HG02623 (cell line): ENCODE measurements at regions not wholly inside any gene's neighbourhood (a gene's known extent, or its start where the extent isn't known, plus 50 kb on each side); places are given as distances from the start of the nearest gene placed in this dataset.

Experiments used
- ATAC-seq: cut with Tn5 transposase; IDR thresholded peaks from one replicate; pipeline ENCODE4 v1.9.1; 2021; ENCODE audit warnings: moderate library complexity; ENCODE audit not compliant: unreplicated experiment

DNA sequence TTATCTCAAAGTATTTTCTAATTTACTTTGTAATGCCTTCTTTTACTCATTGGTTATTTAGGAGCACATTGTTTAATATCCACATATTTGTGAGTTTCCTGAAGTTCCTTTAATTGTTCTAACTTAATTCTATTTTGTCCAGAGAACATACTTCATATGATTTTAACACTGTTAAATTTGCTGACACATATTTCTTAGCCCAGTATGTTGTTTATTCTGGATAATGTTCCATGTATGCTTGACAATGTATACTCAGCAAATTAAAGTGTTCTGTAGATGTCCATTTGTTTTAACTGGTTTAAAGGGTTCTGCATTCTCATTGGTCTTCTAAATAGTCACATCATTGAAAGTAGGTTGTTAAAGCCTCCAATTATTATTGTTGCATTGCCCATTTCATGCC is 643.7 kb upstream of the NR5A2 start:
- no peak for ATAC-seq

DNA sequence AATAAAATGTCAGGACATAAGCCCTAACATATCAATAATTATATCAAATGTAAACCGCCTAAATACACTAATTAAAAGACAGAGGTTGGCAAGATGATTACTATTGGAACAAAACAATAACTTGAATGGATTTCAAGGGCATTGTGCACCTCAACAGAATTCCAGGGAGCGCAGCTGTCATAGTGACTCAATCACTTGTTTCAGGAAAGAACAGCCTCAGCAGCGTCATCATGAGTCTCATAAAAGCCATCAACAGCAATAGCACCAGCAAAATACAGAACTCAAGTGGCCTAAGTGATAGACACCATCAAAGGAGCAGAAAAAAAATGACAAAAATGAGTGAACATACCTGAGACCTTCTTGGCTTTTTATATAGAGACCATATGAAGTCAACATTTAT is 632.7 kb upstream of the NR5A2 start:
- no peak for ATAC-seq

GRCh38 chr1:199396456-199396855 is 631.1 kb upstream of the NR5A2 start:
- ATAC-seq = no peak

GRCh38 chr1:199399996-199400724 is 627.4 kb upstream of the NR5A2 start:
- peak; percentile 67 for ATAC-seq

DNA sequence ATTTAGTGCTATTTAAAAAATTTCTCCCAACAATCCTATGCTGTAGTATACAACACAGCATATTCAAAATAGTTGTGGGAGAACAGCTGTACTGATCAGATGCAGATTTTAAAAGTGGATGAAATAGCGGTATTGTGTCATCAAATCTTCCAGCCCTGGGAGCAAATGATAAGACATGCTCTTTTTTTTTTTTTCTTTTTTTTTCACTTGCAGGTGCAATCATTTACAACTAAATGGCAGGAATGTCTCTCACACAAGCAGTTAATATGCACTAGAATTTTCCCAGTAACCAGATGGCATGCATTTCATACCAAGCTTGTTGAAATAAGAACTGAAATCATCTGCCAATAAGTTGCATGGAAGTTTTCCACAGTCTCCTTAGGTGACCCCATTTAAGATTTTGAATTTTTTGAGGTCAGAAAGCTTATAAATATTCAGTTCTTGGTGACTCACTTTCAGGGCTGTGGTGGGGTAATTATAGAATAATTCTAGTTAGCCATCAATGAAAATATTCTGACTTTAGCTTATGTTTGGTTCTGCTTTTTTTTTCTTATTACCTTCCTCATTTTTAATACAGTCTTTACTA is 623.9 kb upstream of the NR5A2 start:
- ATAC-seq = no peak

GRCh38 chr1:199404191-199404590 is 623.3 kb upstream of the NR5A2 start:
- no peak for ATAC-seq

DNA sequence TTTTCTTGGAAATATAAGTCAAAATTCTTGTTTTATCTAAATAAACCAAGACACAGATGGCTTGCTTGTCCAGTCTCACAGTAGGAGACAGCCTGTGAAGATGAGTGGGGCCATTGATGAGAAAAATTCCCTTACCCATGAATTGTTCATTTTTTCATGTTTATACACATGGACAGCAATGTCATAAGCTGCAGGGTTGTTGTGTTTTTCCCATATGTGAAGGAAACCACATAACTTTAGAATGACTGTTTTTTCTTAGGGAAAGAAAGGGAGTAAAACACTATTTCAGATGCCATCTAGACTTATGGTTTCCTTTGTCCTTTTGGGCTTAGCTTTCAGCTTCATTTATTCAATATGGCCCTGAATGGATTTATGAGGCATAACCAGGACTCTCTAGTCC is 622.5 kb upstream of the NR5A2 start:
- no peak for ATAC-seq

GRCh38 chr1:199405634-199406196 is 621.8 kb upstream of the NR5A2 start:
- no peak for ATAC-seq

DNA sequence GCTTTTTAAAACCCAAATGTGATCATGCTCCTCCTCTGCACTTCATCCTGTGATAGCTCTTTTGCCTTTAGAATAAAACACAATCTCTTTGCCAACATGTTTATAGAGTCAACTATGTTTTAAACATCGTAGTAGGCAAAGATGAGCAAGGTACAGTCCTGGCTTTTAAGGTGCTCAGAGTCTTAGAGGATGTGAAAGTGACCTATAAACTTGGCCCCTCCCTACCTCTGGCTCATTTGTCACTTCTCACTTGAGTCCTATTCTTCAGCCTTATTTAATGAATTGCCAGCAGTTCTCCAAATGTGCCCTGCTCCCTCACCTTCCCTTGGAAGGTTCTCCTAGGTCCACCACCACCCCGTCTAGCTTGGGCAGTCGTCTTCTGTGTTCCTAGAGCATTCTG is 617.0 kb upstream of the NR5A2 start:
- ATAC-seq = no peak

DNA sequence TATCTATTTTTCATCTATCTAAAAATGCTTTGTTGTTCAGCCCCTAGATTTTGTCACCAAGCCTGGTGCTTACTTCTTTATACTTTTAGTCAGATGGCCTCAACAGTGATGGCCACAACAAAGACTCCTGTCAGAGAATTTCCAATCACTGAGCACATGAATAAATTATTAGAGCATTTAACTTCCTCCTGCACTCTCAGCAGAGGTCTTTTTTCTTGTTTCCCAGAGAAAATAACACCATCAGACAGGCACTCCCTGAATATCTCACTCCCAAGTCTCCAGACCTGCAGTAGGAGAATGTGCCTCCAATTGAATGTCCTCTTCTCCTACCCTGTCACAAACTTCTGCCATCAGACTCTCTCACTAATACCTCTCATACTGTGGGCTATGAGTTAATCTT is 616.0 kb upstream of the NR5A2 start:
- ATAC-seq = no peak

- ATAC-seq = no peak
These were observed 605.3 kb upstream of the NR5A2 start for GRCh38 chr1:199422206-199422605.

GRCh38 chr1:199447906-199448305 is 579.6 kb upstream of the NR5A2 start:
- no peak for ATAC-seq

DNA sequence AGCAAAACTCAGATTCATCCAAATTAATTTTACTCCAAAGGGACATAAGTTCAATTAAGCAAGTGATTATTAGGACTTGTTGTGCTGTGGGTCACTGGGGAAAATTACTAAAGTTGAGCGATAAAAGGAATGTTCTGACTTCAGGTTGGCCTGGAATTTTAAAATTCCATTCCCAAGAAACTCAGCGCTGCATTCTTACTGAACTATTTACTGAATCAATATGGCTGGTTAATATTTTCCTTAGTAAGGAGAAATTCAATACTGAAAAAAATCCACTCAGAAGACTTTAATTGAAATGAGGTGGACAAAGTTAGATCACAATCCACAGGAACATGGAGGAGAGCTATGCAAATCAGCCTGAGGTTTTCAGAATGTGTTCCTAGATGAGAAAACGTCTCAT is 578.9 kb upstream of the NR5A2 start:
- ATAC-seq = no peak

DNA sequence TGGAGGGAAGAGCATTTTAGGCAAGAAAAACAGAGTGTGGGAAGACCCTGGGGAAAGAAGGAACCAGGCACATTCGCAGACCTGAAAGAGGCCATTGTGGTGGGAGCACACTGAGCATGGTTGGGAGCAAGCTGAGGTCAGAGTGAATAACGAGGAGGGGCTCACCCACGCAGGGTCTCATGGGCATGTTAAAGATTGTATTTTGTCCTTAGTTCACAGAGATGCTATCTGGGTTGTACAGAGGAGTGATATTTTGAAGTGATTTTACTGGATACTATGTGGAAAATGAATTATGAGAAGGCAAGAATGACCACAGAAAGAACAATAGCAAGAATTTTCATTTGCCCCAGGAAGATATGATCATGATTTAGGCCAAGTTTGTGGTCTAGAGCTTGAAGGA is 578.3 kb upstream of the NR5A2 start:
- ATAC-seq = no peak

- ATAC-seq = no peak
These were observed 577.8 kb upstream of the NR5A2 start for GRCh38 chr1:199449681-199450080.

- ATAC-seq = no peak
These were observed 574.9 kb upstream of the NR5A2 start for GRCh38 chr1:199452627-199453026.

GRCh38 chr1:199453723-199454122 is 573.8 kb upstream of the NR5A2 start:
- ATAC-seq = no peak

- no peak for ATAC-seq
These were observed 566.6 kb upstream of the NR5A2 start for GRCh38 chr1:199460933-199461332.

DNA sequence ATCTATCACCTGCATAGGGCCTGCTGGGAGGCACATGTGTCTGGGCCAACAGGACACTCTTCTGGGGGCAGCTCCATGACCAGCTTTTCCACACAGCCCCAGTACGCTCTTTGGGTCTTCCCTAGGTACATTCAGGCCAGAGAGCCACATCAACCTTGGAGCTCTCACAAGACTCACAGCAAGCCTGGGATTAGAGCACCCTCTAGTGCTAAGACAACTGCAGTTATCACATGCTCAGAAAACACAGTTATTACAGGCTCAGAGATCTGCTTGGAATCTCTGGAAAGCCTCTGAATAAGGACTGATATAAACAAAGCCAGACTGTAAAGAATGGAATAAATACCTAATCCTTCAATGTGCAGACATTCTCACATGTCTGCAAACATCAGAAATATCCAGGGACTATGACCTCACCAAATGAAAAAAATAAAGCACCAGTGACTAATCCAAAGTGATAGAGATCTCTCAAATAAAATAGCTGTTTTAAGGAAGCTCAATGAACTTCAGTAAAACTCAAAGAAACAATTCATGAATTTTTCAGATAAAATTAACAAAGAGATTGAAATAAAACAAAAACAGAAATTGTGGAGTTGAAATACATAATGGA is 563.9 kb upstream of the NR5A2 start:
- peak; percentile 69 for ATAC-seq

DNA sequence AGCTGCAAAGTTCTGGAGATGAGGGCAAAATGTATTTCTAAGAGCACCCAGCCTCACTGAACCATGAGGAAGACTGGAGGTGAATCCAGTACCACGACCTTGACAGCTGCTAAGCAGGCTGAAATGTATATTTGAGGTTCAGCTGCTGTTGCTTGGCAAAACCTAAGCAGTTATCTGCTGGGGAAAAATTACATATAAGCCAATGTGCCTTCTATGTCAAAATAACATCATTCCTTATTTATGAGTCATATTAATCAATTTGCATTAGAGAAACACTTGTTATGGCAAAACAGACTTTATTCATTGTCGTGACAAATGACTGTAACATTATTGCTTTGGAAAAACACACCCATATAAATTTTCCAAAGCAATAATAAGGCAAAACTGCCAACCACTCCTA is 560.5 kb upstream of the NR5A2 start:
- ATAC-seq = no peak

DNA sequence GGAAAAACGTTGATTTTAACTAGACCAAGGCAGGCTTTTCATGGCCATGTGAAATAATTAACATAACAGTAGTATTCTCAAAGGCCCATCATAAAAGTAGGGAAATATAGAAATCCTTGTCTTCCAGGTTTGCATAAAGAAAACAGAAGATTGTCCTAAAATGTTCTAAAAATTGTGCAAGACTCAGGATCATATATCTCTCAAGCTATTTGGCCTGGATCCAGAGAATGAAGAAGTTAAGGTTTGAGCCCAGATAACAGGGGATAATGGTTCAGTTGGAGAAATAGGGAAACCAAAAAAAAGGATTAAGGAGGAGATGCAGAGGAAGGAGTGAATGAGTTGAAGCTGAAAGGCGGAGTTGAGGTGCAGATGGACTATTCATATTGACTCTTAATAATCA is 555.5 kb upstream of the NR5A2 start:
- no peak for ATAC-seq

GRCh38 chr1:199472978-199473377 is 554.5 kb upstream of the NR5A2 start:
- no peak for ATAC-seq
